ENCODE measurements at regions not wholly inside any gene's neighbourhood (a gene's known extent, or its start where the extent isn't known, plus 50 kb on each side); places are given as distances from the start of the nearest gene placed in this dataset.
"Not testable (repeated sequence)": the region's sequence is repeated elsewhere in the genome, so short reads cannot be mapped to it uniquely, and the experiment has no call there.

DNA sequence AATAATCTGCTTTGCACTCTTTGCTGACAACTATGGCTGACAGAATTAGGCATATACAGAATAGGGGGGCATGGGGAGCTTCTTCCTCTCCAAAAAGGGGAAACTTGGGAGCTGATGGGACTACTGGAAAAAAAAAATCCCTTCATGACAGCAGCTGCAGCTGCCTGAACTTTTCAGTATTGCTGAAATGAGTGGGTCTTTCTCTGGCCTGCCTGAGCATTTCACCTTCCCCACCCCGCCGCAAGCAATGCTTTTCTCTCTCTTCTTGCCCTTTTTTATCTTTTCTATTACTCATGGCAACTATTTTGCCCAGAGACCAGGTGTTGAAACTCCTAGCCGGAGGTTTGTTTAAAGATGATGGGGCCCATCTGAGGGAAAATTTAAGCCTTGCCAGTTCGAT, 244.9 kb downstream of the SEMA3D start:
- no peak for DNase-seq

DNA sequence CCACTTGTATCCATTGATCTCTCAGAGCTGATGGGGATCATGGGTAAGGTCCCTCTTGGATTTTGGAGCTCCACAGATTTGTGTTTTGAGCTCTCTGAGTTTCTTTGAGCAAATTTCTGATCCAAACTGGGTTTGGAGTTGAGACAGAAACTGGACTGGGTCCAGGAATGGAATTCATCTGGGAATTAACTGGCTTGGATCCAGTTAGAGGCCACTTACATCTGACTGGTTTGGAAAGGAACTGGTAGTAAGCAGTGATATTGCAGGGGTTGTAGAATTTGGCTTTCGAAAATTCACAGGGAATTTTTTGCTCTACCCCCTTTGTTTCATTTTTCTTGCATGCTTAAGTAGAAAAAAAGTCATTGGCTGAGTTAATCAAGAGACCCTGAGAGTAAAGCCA, 245.6 kb downstream of the SEMA3D start:
- no peak for DNase-seq

DNA sequence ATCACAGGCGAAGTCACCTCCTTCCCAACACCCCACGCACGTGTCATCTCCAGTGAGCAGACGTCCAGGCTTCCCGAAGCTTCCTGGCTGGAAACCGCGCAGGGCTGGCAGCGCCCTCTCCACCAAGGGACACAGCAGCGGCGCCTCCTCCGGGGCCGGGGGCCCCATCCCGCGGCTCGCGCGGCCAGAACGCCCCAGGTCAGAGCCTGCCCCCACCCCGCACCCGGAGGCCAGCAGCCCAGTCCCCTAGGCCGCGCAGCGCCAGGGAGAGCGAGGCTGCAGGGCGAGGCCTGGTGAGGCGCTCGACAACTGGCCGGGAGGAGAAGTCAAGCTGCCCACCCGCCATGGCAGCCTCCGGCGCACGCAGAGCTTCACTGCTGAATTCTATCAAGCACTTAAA, 247.0 kb downstream of the SEMA3D start:
- no peak for DNase-seq

DNA sequence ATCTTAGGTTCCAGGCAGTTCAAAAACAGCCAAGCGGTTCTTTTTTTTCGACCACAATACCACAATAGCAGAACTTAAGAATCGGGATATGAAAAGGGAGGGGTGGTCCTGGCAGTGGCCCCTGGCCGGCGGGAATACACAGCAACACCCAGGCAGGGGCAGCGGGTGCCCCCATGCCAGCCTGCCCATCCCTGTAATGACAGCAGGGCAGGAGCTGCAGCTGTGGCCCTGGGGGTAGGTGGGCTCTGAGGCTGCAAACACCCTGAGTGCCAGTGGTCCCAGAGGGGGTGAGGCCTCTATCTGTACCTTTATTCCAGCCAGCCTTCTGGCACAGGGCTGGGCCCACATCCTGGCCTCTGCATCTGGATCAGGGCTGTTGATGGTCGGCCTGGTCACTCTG, 247.4 kb downstream of the SEMA3D start:
- no peak for DNase-seq

DNA sequence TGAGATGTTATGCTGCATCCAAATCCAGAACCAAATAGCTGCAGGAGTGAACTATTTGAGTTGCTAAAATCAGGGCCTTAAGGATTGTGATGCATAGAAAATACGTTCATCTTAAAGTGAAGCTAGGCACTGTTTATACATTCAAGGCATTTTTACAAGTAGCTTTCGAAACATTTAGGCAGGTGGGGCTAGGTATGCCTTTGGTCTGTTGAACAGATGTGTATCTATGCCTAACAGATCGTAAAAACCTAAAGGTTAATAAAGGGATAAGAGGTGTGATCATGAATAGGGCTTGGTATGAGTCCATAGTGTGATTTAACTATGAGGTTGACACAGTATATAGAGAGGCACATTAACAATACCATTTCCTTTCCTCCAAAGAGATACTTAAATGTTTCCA, 262.5 kb downstream of the SEMA3D start:
- no peak for DNase-seq

DNA sequence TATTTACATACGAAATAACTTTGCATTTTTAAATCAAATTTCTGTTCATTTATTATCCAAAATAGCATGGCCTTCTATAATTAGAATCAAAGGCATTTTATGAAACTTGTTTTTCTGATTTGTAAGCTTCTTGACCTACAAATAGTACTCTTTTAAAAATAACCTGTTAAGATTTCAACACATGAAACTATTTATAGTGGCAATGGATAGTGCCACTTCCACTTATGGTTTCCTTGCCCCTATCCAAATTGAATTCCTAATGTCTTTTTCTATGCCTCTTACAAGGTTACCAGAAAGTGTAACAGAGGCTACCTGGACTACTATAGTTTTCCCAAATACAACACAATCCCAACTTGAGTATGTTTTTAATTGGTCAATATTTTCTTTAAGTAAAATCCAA, 263.5 kb downstream of the SEMA3D start:
- no peak for DNase-seq

DNA sequence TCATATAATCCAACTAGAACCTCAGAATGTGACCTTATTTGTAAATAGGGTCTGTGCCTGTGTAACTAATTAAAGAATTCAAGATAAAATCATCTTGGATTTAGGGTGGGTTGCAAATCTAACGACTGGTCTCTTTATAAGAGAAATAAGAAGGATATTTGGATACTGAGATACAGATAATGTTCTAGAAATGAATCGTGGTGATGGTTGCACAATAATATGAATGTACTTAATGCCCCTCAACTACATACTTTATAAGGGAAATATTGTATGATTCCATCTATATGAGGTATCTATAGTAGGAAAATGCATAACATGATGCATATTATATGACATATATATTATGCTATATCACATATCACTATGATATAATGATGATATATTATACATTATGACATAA, 265.7 kb downstream of the SEMA3D start:
- DNase-seq: no peak

DNA sequence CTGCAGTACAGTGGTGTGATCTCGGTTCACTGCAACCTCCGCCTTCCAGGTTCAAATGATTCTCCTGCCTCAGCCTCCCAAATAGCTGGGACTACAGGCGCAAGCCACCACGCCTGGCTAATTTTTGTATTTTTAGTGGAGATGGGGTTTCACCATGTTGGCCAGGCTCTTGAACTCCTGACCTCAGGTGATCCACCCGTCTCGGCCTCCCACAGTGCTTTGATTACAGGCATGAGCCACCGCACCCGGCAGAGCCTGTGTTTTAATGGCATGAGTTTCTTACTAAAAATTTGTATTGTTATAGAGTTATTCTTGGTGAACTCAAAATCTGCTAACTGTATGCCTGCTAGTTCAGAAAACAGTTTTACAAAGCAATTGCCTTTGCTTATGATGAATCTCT, 269.9 kb downstream of the SEMA3D start:
- not testable (repeated sequence) for DNase-seq

DNA sequence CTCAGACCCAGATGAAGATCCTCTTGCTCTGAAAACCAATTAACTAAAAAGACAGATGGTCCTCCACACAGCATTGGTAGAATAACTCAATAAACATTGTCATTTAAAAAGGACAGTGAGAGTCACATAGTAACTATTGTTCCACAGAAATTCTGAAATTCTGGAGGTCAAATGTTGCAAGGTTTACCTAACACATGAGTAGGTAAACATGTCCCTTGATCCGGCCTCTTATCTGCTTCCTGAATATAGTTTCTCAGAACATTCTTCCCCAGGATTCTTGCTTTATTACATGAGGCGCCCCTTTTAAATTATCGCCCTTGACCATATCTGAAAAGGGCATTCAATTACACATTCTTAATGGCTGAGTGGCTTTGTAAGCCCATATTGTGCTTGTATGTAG, 270.7 kb downstream of the SEMA3D start:
- DNase-seq: no peak

DNA sequence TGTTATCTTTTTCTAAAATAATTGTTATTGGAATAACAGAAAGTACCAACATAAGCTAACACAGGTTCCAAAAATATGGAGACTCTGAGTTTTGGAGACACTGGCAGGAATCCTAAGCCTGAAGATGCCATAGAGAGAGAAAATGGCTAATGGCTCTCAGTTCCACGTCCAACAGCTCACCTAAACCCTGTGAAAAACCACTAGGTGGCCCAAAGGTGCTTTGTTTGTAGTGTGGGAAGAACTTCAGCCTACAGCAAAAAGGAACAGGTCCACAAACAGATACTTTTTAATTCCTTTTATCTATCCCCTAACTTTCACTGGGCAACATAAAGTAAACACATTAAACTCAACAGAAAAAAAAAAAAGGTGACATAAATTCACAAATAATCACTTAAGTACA, 272.3 kb downstream of the SEMA3D start:
- no peak for DNase-seq

DNA sequence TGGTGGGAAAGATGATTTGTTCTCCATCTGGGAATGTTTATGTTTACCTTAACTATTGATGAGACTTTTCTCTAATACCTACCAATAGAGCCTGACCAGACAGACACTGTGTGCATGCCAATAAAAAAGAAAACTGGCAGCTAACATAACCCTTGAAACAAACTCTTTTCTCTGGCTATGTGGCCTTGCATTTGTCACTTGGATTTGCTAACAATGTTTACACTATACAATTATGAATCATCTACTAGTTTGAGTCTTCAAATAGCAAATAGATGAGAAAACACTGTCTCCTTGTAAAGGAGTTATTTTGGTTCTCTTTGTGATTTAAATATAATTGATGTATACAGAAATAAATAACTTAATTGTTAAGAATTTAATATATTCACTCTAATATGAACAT, 273.1 kb downstream of the SEMA3D start:
- DNase-seq: no peak

DNA sequence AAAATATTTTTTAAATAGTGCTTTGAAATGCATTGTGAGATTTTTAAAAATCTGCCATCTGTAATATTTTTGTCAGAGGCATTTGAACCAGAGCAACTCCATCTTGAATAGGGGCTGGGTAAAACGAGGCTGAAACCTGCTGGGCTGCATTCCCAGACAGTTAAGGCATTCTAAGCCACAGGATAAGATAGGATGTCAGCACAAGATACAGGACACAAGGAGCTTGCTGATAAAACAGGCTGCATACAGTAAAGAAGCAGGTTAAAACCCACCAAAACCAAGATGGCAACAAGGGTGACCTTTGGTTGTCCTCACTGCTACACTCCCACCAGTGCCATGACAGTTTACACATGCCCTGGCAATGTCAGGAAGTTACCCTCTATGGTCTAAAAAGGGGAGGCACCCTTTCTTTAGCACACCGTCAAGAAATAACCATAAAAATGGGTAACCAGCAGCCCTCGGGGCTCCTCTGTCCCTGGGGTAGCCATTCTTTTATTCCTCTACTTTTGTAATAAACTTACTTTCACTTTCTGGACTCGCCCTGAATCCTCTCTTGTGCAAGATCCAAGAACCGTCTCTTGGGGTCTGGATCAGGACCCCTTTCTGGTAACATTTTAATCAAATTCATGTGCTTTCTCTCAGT, 273.7 kb downstream of the SEMA3D start:
- no peak for DNase-seq

DNA sequence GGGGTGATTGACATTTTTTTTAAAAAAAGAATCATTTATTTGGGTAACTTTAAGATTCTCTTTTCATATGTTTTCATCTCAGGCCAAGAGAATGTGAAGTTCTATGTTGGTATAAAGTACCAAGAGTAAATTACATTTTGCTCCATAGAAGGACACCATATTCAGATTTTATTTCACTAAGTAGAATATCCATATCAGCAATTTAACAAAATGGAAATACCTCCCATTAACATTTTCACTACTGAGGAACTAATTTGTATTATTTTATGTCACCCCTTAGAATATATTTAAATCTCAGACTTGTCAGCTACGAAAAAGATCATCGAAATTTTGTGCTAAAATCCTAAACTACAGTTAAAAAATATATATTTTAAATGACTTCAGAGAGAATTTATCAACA, 274.3 kb downstream of the SEMA3D start:
- DNase-seq: no peak

DNA sequence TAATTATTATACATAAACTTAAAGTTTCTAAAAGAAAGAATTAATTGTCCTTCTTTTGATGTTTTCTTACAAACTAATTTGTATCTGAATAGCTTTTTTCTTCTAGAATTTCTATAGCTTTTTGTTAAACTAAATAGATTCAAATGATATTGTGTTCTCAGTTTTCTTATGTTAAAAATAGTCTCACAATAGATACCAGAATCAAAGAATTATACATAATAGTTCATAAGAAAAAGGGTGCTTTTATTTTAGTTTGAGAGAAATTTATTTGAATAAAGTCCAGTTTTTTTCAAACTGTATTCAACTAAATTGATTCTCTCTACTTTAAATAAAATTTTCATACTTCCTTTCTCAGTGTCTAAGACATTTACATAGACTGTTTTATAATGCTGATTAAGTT, 274.8 kb downstream of the SEMA3D start:
- DNase-seq: no peak

DNA sequence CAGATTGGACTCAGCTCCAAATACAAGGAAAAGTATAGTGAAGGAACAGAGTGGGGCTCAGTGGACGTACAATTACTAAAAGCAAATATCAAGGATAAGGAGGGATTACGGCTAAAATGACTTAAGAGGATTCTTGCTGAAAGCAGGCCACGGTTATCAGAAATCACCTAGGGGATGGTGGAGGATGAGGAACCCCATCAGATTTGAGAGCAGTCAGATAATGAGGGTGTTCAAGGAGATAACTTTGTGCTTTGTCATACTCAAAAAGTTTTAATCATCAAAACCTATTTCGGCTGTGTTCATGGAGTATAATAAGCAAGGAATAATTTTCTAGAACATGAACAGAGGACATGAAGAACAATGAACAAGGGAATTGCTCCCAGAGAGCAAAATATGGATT, 275.8 kb downstream of the SEMA3D start:
- DNase-seq: no peak

DNA sequence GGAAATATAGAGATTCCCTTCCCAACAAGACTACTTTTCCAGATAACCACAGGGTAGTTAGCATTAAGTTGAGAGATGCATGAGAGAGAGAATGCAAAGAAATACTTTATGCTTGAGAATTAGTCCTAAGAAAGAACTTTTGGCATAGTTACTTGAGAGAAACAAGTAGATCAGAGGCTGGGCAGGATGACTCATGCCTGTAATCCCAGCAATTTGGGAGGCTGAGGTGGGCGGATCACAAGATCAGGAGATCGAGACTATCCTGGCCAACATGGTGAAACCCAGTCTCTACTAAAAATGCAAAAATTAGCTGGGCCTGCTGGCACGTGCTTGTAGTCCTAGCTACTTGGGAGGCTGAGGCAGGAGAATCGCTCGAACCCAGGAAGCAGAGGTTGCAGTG, 276.5 kb downstream of the SEMA3D start:
- DNase-seq: not testable (repeated sequence)

DNA sequence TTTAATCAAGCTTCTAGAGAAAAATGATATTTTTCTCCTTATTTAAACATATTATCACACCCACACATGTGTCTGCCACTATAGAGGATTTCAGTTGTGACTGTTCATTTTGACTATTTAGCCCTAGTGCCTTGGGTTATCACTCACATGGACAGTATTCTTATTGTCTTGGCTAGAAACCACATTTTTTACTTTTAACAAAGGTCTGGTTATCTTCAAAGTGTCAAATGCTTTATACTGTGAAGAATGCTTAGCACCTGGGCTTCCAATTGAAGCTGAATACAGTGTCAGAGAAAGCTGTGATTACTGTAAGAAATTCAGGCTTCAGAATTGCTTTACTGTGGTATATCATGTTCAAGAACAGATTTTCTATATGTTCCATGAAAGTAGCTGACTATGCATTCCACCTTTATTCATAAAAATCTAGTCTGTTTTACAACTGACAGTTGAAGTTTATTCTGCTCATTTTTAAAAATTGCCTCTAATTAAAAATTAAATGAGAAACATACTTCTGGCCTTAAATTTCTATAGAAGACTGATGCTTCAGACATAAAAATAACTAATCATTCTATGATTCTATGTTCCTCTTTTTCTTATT, 278.6 kb downstream of the SEMA3D start:
- no peak for DNase-seq

DNA sequence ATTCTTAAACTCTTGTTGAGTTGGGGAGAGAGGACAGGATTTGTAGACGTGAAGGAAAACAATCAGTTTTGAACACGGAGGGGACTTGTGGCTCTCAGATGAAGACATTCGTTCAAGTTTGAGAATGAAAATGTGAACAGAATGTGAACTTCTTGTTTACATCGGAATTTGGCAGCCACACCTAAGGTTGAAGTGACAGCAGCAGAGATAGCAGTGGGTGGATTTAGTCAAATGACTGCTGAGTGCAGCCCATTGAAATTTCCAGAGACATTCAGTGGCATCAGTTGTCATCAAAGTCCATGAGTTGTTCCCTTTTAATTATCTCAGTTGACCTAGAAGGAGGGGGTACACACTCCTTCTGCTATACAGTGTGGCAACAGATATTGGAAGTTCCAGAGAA, 280.0 kb downstream of the SEMA3D start:
- no peak for DNase-seq

DNA sequence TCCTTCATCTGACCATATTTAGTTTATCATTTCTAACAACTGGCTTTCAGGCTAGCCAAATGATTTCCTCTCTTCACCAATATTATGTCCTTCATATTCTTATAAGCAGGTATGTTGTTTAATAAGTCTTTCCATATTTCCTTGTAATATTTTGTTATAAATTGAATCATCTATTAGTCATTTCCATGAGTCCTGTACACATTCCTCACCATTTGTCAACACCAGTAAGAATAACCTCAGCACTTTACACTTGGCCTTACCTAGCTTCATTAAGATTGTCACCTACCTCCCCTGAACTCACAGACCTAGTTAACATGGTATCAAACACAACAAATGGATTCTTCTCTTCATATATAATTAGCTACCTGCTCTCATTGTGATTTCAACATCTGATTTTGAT, 282.3 kb downstream of the SEMA3D start:
- no peak for DNase-seq

DNA sequence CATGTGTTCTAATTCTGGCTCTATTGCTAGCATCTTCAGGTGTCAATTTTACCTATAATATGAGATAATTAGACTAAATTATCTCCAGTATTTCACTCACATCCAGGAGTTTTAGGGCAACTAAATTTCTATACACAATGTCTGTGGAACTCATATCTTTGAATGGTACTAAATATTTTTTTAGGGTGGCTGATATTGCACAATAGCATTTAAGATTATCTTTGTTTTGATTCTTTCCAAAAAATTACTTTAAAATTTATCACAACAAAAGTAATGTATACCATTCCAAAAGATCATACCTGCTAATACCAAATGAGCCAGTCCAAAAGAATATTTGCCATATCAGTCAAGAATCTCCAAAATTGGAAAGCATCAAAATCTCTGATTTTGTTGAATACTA, 285.5 kb downstream of the SEMA3D start:
- no peak for DNase-seq

DNA sequence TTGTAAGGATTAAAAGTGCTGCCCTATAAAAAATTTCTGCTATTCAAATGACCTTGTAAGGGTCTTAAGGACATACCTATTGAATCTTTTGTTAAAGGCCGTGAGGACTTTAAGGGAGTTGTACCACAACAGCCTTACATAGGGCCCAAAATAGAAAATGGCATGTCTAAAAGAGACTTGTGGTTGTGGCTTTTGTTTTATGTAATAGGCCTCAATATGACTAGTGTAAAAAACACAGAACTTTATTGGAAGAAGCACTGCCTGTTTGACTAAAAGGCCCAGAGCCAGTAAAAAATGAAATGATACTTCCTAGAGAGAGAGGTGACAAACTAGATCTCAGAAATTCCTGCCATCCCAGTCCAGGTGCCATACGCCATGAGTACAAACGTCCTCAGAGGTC, 286.6 kb downstream of the SEMA3D start:
- DNase-seq: no peak

DNA sequence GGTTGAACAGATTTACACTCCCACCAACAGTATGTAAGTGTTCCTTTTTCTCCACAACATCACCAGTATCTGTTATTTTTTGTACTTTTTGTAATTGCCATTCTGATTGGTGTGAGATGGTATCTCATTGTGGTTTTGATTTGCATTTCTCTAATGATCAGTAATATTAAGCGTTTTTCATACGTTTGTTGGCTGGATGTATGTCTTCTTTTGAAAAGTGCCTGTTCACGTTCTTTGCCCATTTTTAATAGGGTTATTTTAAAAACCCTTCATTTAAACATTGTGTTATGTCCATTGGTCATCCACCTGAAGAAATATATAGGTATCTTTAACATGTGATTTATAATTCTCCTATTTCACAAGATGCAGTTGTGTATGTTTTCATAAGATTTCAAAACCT, 291.3 kb downstream of the SEMA3D start:
- no peak for DNase-seq

DNA sequence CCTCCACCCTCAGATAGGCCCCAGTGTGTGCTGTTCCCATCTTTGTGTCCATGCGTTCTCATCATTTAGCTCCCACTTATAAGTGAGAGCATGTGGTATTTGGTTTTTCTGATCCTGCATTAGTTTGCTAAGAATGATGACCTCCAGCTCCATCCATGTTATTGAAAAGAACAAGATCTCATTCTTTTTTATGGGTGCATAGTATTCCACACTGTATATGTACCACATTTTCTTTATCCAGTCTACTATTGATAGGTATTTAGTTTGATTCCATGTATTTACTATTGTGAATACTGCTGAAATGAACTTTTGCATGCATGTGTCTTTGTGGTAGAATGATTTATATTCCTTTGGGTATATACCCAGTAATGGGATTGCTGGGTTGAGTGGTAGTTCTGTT, 303.3 kb downstream of the SEMA3D start:
- not testable (repeated sequence) for DNase-seq

DNA sequence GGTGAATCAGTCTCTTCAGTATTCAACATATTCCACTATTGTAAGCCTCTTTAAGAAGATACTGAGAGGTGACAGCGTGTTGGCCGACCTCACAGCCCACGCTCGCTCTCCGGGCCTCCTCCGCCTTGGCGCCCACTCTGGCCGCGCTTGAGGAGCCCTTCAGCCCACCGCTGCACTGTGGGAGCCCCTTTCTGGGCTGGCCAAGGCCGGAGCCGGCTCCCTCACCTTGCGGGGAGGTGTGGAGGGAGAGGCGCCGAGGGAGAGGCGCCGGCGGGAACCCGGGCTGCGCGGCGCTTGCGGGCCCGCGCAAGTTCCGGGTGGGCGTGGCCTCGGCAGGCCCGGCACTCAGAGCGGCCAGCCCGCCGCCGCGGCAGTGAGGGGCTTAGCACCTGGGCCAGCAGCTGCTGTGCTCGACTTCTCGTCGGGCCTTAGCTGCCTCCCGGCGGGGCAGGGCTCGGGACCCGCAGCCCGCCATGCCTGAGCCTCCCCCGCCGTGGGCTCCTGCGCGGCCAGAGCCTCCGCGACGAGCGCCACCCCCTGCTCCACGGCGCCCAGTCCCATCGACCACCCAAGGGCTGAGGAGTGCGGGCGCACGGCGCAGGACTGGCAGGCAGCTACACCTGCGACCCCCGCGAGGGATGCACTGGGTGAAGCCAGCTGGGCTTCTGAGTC, 306.4 kb downstream of the SEMA3D start:
- not testable (repeated sequence) for DNase-seq
